ENCODE measurements at regions not wholly inside any gene's neighbourhood (a gene's known extent, or its start where the extent isn't known, plus 50 kb on each side); places are given as distances from the start of the nearest gene placed in this dataset.

DNA sequence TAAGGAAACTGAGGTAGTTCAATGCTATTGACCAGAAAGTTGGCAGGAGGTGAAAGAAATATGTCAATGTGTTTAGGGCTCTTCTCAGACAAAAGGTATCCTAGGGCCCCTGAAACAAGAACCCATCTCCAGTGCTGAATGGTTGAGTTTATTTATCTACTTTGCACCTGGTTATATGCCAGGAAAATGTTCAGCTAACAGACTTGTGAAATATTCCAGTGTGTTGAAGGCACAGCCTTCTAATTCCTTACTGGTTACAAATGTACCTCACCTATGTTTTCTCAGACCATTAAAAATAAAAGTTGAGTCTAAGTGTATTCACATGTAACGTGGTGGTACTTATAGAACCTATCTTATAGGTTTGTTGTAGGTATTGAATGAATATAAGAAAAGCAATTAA lies 511.7 kb upstream of the SEL1L start:
- no peak overlapping the region for H3K4me2 ChIP-seq (ENCODE audit: low read length)
- no peaks in the 10 kb centered on the region for H3F3A ChIP-seq (ENCODE audit: insufficient read depth, low read length)
- H3K36me3 ChIP-seq (ENCODE audit: insufficient read depth, low read length): no peaks in the 10 kb centered on the region
- H3K27me3 ChIP-seq (ENCODE audit: insufficient read depth, low read length): no peaks in the 10 kb centered on the region
- no peaks in the 10 kb centered on the region for H3K79me2 ChIP-seq (ENCODE audit: insufficient read depth, low read length)
- H3K27ac ChIP-seq (ENCODE audit: low read depth, low read length, poor library complexity, severe bottlenecking): no peak overlapping the region
- H4K20me1 ChIP-seq (ENCODE audit: insufficient read depth, low read length): no peaks in the 10 kb centered on the region
- no peaks in the 10 kb centered on the region for H3K9me3 ChIP-seq (ENCODE audit: low read length)
- no peak overlapping the region for H3K4me3 ChIP-seq (ENCODE audit: low read depth, low read length, poor library complexity, severe bottlenecking)
- no peak overlapping the region for H3K9ac ChIP-seq (ENCODE audit: low read length)
- H3K4me1 ChIP-seq (ENCODE audit: insufficient read depth, low read length, severe bottlenecking): no peaks in the 10 kb centered on the region
- no peak overlapping the region for H2AFZ ChIP-seq (ENCODE audit: low read length)
- no peaks in the 10 kb centered on the region for H3K9me2 ChIP-seq (ENCODE audit: low read depth, low read length)
- TF ChIP-seq, protein P1, sequence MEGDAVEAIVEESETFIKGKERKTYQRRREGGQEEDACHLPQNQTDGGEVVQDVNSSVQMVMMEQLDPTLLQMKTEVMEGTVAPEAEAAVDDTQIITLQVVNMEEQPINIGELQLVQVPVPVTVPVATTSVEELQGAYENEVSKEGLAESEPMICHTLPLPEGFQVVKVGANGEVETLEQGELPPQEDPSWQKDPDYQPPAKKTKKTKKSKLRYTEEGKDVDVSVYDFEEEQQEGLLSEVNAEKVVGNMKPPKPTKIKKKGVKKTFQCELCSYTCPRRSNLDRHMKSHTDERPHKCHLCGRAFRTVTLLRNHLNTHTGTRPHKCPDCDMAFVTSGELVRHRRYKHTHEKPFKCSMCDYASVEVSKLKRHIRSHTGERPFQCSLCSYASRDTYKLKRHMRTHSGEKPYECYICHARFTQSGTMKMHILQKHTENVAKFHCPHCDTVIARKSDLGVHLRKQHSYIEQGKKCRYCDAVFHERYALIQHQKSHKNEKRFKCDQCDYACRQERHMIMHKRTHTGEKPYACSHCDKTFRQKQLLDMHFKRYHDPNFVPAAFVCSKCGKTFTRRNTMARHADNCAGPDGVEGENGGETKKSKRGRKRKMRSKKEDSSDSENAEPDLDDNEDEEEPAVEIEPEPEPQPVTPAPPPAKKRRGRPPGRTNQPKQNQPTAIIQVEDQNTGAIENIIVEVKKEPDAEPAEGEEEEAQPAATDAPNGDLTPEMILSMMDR (IDR thresholded peaks at IDR 0.05; ENCODE audit: low read length): no peak
- TF ChIP-seq EZH2 (IDR thresholded peaks at IDR 0.05; ENCODE audit: borderline replicate concordance, low read length): no peak

GRCh38 chr14:82046512-82047226 lies 513.0 kb upstream of the SEL1L start:
- Histone ChIP-seq H3K9me3 (ENCODE audit: low read length) (no peaks in the 10 kb centered on the region), H2AFZ (ENCODE audit: low read length) (no peak overlapping the region), H3K4me3 (ENCODE audit: low read depth, low read length, poor library complexity, severe bottlenecking) (no peak overlapping the region), H3K27me3 (ENCODE audit: insufficient read depth, low read length) (no peaks in the 10 kb centered on the region), H3K9me2 (ENCODE audit: low read depth, low read length) (no peaks in the 10 kb centered on the region), H3K9ac (ENCODE audit: low read length) (no peak overlapping the region), H3K4me2 (ENCODE audit: low read length) (no peak overlapping the region), H3F3A (ENCODE audit: insufficient read depth, low read length) (no peaks in the 10 kb centered on the region), H3K4me1 (ENCODE audit: insufficient read depth, low read length, severe bottlenecking) (no peaks in the 10 kb centered on the region), H4K20me1 (ENCODE audit: insufficient read depth, low read length) (no peaks in the 10 kb centered on the region), H3K36me3 (ENCODE audit: insufficient read depth, low read length) (no peaks in the 10 kb centered on the region), H3K27ac (ENCODE audit: low read depth, low read length, poor library complexity, severe bottlenecking) (no peak overlapping the region), H3K79me2 (ENCODE audit: insufficient read depth, low read length) (no peaks in the 10 kb centered on the region)
- no peak for TF ChIP-seq EZH2 (IDR thresholded peaks at IDR 0.05; ENCODE audit: borderline replicate concordance, low read length)
- TF ChIP-seq, protein P1 (IDR thresholded peaks at IDR 0.05; ENCODE audit: low read length): no peak

DNA sequence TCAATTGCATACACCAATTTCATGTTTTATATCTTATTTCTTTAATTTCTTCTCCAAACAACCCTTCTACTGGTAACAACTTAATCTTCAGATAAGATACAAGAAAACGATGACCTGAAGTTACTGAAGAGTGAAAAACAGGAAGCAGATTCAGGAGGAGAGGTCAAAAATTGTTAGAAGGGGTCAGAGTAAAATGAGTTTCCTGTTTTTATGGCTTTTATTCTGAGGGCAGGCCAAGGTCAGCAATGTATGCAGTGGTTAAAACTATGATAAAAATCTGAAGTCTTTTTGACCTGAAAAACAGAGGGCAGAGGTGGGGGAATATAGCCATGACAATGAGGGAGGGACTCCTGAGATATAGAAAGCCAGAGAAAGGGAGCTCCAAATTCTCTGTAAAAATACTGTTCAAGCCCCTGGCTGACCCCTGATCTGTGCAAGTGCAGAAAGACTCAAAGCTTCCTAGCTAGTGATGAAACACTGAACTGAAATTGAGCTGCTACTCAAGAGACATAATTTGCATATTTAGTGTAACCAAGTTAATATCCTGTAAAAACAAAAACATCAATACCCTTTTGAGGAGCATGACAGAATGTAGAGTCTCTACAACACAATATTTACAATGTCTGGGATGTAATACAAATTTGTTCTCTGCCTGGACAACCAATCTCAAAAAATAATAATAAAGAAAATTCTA lies 514.3 kb upstream of the SEL1L start:
- Histone ChIP-seq H3K4me2 (ENCODE audit: low read length) (no peak overlapping the region), H3K27ac (ENCODE audit: low read depth, low read length, poor library complexity, severe bottlenecking) (no peak overlapping the region), H4K20me1 (ENCODE audit: insufficient read depth, low read length) (no peaks in the 10 kb centered on the region), H3K9me2 (ENCODE audit: low read depth, low read length) (no peaks in the 10 kb centered on the region), H3K79me2 (ENCODE audit: insufficient read depth, low read length) (no peaks in the 10 kb centered on the region), H3K27me3 (ENCODE audit: insufficient read depth, low read length) (no peaks in the 10 kb centered on the region), H3K36me3 (ENCODE audit: insufficient read depth, low read length) (no peaks in the 10 kb centered on the region), H3K9me3 (ENCODE audit: low read length) (no peaks in the 10 kb centered on the region), H3K4me1 (ENCODE audit: insufficient read depth, low read length, severe bottlenecking) (no peaks in the 10 kb centered on the region), H2AFZ (ENCODE audit: low read length) (no peak overlapping the region; the same call in 1 of the 2 replicates), H3K9ac (ENCODE audit: low read length) (no peak overlapping the region), H3K4me3 (ENCODE audit: low read depth, low read length, poor library complexity, severe bottlenecking) (no peak overlapping the region), H3F3A (ENCODE audit: insufficient read depth, low read length) (no peaks in the 10 kb centered on the region)
- TF ChIP-seq EZH2 (IDR thresholded peaks at IDR 0.05; ENCODE audit: borderline replicate concordance, low read length): no peak
- TF ChIP-seq, protein P1 (IDR thresholded peaks at IDR 0.05; ENCODE audit: low read length): no peak
